DND-41 (cell line): ENCODE measurements at regions not wholly inside any gene's neighbourhood (a gene's known extent, or its start where the extent isn't known, plus 50 kb on each side); places are given as distances from the start of the nearest gene placed in this dataset.
A peak's percentile ranks its signal among the peaks of the same experiment; 100 is the strongest.

Experiments
- ATAC-seq: fragments of 200-7000 bp; cut with Tn5 transposase; 3 replicates; pipeline ENCODE4 v1.9.1; 2021; ENCODE audit warnings: low read depth; ENCODE audit not compliant: insufficient read depth
- DNase-seq: peaks from one replicate; pipeline ENCODE4 v3.0.0-alpha.2; 2020
- H2AFZ ChIP-seq: 2 replicates; pipeline ENCODE4 v1.6.0; 2012; ENCODE audit warnings: low read depth, low read length
- H3K27ac ChIP-seq: 2 replicates; pipeline ENCODE4 v1.5.1; 2012; ENCODE audit warnings: low read length, inconsistent platforms
- H3K27me3 ChIP-seq: fragments of 200-600 bp; sonication (generic); 2 replicates; pipeline ENCODE4 v1.6.0; 2012; ENCODE audit warnings: low read length, mild to moderate bottlenecking, inconsistent platforms; ENCODE audit not compliant: insufficient read depth, poor library complexity
- H3K36me3 ChIP-seq: 2 replicates; pipeline ENCODE4 v1.5.1; 2012; ENCODE audit warnings: low read length, inconsistent platforms; ENCODE audit not compliant: insufficient read depth
- H3K4me1 ChIP-seq: 2 replicates; pipeline ENCODE4 v1.5.1; 2012; ENCODE audit warnings: mild to moderate bottlenecking, low read length; ENCODE audit not compliant: insufficient read depth
- H3K4me2 ChIP-seq: 2 replicates; pipeline ENCODE4 v1.6.0; 2012; ENCODE audit warnings: mild to moderate bottlenecking, moderate library complexity, low read length, inconsistent platforms; ENCODE audit not compliant: insufficient read depth
- H3K4me3 ChIP-seq, 2 experiments: fragments of 200-600 bp in 1 of 2; shearing (Covaris generic) in 1 of 2; 2 replicates each; pipeline ENCODE4 v1.5.1; 2012 to 2016; ENCODE audit warnings: inconsistent platforms in 2 of 2, low read length in 2 of 2, mild to moderate bottlenecking in 2 of 2, low read depth in 1 of 2, moderate library complexity in 1 of 2
- H3K79me2 ChIP-seq: 2 replicates; pipeline ENCODE4 v1.6.0; 2012; ENCODE audit warnings: low read length, inconsistent platforms; ENCODE audit not compliant: insufficient read depth
- H3K9ac ChIP-seq: 2 replicates; pipeline ENCODE4 v1.6.0; 2012; ENCODE audit warnings: low read depth, mild to moderate bottlenecking, inconsistent platforms, low read length, moderate library complexity
- H3K9me3 ChIP-seq: 2 replicates; pipeline ENCODE4 v1.5.1; 2012; ENCODE audit warnings: low read length, moderate library complexity, mild to moderate bottlenecking, inconsistent platforms; ENCODE audit not compliant: insufficient read depth, severe bottlenecking
- H4K20me1 ChIP-seq: 2 replicates; pipeline ENCODE4 v1.6.0; 2012; ENCODE audit warnings: low read length; ENCODE audit not compliant: insufficient read depth
- CTCF ChIP-seq: IDR thresholded peaks from 2 replicates; pipeline ENCODE4 v1.5.1; 2012; ENCODE audit warnings: borderline replicate concordance, low read length, moderate library complexity, mild to moderate bottlenecking; ENCODE audit not compliant: poor library complexity, severe bottlenecking; ENCODE audit errors: extremely low read depth
- EZH2 ChIP-seq: IDR thresholded peaks from 3 replicates; pipeline ENCODE4 v1.6.1; 2012; ENCODE audit warnings: borderline replicate concordance, low read depth, mild to moderate bottlenecking, moderate library complexity, low read length, inconsistent platforms; ENCODE audit not compliant: severe bottlenecking

- ATAC-seq (no peak), DNase-seq (no peak)
- Histone ChIP-seq H3K27ac (no peak overlapping the region), H4K20me1 (no peaks in the 10 kb centered on the region), H3K79me2 (no peaks in the 10 kb centered on the region), H3K4me1 (no peaks in the 10 kb centered on the region), H3K4me2 (no peak overlapping the region), H3K36me3 (no peaks in the 10 kb centered on the region), H3K27me3 (no peaks in the 10 kb centered on the region), H2AFZ (no peak overlapping the region), H3K4me3 (no peak overlapping the region), H3K9me3 (peaks cover 17% of the 10 kb centered on the region), H3K9ac (no peak overlapping the region)
- no peak for TF ChIP-seq CTCF
Observed at GRCh38 chr9:79847074-79847473, 275.3 kb downstream of the TLE4 start.

GRCh38 chr9:79829566-79830302, 258.0 kb downstream of the TLE4 start:
- no peak overlapping the region for H3K27ac ChIP-seq
- H3K4me2 ChIP-seq = no peak overlapping the region
- no peak for DNase-seq
- H2AFZ ChIP-seq = no peak overlapping the region
- no peaks in the 10 kb centered on the region for H3K36me3 ChIP-seq
- H3K9me3 ChIP-seq = no peaks in the 10 kb centered on the region
- TF ChIP-seq CTCF (no peak), EZH2 (no peak)
- H3K27me3 ChIP-seq = no peaks in the 10 kb centered on the region
- no peak for ATAC-seq
- H3K9ac ChIP-seq = no peak overlapping the region
- no peak overlapping the region for H3K4me3 ChIP-seq
- no peaks in the 10 kb centered on the region for H4K20me1 ChIP-seq
- H3K4me1 ChIP-seq = peaks cover under 1% of the 10 kb centered on the region; the same call in 1 of the 2 replicates
- no peaks in the 10 kb centered on the region for H3K79me2 ChIP-seq

GRCh38 chr9:79824265-79824664, 252.5 kb downstream of the TLE4 start:
- ATAC-seq = peak; percentile 94

More at GRCh38 chr9:79824265-79824664, 252.5 kb downstream of the TLE4 start:
- H3K36me3 ChIP-seq = no peaks in the 10 kb centered on the region
- H4K20me1 ChIP-seq = no peaks in the 10 kb centered on the region
- no peaks in the 10 kb centered on the region for H3K9me3 ChIP-seq
- 0 out of 2 replicates have a peak overlapping the region, but pooled peaks have one; percentile 16 for H3K27ac ChIP-seq
- H3K9ac ChIP-seq = no peak overlapping the region
- H3K4me3 ChIP-seq = no peak overlapping the region
- H3K4me2 ChIP-seq = no peak overlapping the region
- peaks cover 13% of the 10 kb centered on the region for H3K4me1 ChIP-seq
- H2AFZ ChIP-seq = peak overlapping the region; percentile 10; the same call in 1 of the 2 replicates
- peak; percentile 45 for DNase-seq
- TF ChIP-seq CTCF = no peak
- no peak for TF ChIP-seq EZH2
- no peaks in the 10 kb centered on the region for H3K27me3 ChIP-seq
- H3K79me2 ChIP-seq = no peaks in the 10 kb centered on the region
